GM21367 (cell line): ENCODE measurements at regions not wholly inside any gene's neighbourhood (a gene's known extent, or its start where the extent isn't known, plus 50 kb on each side); places are given as distances from the start of the nearest gene placed in this dataset.
"Not testable (repeated sequence)": the region's sequence is repeated elsewhere in the genome, so short reads cannot be mapped to it uniquely, and the experiment has no call there.

Experiments
- ATAC-seq: cut with Tn5 transposase; IDR thresholded peaks from one replicate; pipeline ENCODE4 v1.9.1; 2021; ENCODE audit not compliant: unreplicated experiment

DNA sequence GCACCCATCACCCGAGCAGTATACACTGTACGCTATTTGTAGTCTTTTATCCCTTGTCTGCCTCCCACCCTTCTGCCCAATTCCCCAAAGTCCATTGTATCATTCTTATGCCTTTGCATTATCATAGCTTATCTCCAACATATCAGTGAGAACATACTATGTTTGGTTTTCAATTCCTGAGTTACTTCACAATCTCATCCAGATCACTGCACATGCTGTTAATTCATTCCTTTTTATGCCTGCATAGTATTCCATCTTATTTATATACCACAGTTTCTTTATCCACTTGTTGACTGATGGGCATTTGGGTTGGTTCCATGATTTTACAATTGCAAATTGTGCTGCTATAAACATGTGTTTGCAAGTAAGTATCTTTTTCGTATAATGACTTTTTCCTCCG is 564.7 kb upstream of the NECTIN3 start:
- ATAC-seq = no peak

DNA sequence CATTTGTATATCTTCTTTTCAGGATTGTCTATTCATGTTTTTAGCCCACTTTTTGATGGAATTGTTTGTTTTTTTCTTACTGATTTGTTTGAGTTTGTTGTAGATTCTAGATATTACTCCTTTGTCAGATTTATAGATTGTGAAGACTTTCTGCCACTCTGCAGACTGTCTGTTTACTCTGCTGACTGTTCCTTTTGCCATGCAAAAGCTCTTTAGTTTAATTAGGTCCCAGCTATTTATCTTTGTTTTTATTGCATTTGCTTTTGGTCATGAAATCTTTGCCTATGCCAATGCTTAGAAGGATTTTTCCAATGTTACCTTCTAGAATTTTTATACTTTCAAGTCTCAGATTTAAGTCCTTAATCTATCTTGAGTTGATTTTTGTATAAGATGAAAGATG is 564.0 kb upstream of the NECTIN3 start:
- not testable (repeated sequence) for ATAC-seq

DNA sequence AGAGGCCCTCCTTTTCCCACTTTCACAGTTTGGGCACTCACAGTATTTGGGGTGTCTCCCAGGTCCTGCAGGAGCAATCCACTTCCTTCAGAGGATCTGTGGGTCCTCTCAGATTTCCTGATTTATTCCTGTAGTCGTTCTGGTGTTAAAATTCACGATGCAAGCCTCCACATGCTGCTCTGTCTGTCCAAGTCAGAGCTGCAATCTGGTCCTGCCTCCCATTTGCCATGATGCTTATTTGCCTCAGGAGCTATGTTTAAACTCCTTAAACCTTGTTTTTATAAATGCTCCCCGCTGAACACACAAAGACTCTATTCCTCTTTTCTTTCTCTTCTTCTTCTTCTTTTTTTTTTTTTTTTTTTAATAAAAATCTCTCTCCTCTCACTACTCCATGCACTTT is 558.7 kb upstream of the NECTIN3 start:
- ATAC-seq = no peak

DNA sequence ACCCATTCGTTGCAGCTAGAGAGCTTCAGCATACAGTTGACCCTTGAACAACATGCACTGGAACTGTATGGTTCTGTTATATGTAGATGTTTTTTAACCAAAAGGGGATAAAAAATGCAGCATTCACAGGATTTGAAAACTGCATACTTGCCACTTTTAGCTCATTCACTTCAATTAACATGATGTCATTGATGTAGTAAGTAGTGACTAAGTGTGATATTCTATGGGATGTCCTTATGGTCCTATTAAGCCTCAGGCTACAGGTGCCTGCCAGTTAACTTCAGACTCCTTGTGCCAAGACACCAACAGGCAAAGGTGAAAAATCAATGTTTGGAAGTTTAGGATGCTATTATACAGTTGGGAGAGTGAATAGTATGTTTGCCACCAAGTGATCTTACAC is 553.6 kb upstream of the NECTIN3 start:
- ATAC-seq = no peak

DNA sequence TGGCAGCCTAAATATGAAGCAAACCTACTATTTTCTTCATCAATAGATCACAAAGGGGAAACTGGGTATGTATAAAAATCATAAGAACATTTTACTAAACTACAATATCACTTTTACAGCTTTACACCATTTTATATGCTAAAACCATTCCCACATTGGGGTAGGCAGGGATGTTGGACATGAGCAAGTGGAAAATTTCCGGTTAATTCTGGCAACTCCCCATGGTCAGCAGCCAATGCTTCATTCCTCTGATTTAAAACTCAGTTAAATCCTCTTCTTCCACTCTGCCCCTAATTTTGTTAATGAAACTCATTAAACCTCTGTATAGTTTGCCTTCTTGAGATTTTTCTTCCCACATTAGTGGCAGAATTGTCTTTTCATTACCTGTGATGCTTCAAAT is 552.5 kb upstream of the NECTIN3 start:
- ATAC-seq = no peak

DNA sequence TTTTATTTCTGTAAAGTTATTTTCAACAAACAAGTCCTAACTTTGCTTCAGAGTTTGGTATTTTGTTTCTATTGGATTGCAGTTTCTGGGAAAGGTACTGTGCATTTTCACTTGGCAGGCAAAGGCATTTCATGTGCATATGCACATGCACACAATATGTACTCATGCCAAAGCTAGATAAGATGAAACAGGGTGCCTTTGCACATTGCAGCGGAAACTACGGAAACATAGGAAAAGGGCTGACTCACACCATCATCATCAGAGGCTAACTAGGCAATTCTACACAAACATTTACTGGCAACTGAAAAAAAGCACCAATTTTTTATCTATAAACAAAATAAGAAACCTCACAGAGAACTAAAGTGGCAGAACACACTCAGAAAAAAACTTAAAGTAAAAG is 550.6 kb upstream of the NECTIN3 start:
- ATAC-seq = no peak

DNA sequence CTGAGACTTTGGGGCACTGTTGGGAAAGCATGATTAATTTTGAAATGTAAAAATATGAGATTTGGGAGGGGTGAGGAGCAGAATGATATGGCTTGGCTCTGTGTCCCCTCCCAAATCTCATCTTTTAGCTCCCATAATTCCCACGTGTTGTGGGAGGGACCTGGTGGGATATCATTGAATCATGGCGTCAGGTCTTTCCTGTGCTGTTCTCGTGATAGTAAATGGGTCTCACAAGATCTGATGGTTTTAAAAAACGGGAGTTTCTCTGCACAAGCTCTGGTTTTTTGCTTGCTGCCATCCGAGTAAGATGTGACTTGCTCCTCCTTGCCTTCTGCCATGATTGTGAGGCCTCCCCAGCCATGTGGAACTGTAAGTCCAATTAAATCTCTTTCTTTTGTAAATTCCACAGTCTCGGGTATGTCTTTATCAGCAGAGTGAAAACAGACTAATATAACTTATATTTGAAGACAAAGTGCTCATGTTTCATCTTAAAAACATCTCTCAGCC is 546.0 kb upstream of the NECTIN3 start:
- not testable (repeated sequence) for ATAC-seq

DNA sequence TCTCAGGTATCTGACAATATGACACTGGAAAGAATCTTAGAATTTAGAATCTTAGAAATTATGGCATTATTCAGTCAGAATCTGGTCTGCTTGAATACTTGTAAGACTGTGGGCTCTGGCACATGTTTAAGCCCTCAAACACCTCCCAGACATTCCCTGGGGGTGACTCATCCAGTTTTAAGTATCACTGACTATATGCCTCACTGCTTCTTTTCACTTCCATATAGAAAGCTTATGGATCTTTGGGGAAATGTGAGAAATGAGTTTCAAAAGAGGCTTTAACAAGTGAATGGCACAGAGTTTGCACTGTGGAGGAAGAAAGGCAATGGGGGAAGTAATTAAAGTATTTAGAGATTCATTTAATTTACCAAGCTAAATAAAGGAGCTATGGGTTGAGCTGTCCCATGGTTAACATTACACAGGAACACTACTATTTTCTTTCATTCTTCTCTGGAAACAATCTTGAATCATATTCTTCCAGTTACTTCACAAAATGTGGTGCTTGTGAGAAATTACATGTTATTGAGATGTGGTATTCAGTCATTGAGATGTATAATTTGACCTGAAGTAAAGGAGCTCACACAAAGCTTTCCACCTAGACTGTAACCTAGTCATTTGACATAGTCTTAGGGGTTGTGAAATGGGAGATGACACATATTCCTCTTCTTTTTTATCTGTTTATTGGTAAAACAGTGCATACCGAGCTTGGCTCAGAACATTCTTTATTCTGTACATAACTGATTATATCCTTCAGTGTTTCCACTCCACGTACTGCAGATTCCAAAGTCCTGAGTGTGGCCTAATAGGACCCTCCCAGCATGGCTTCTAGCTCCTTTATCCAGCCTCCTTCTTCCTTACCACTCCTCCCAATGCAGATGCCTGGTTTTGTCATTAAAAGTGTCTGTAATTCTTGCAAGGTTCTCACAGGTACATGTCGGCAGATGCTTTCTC is 544.6 kb upstream of the NECTIN3 start:
- no peak for ATAC-seq

DNA sequence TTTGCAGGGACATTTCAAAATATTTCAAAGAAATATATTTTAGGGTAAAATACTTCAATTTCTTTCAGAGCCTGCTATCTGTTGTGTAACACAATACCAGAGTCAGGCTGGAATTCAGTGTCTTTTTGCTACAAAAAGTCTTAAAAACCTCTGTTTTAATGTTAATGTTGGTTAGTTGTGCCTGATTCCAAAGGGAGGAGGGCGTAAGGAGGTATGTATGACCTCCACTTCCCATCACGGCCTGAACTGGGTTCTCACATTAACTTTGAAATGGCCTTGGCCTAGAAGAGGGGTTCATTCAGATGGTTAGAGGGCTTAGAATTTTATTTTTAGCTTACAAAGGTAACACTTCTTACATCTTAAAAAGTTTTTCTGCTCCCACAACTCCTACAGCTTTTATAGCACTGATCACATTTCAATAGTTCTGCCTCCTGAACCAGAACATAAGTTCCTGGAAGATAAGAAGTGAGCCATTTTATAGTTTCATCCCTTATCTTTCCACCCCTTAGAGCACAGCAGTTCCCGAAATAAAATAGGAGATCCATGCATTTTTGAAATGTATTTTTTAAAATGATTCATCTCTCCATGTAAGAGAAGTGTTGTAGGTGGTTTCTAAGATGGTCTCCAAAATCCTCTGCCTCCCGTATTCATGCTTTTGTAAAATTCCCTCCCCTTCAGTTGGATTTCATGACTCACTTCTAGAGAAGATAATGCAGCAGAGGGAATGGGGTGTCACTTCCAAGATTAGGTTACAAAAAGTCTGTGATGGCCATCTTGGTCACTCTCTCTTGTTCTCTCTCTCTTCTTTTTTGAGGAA is 543.1 kb upstream of the NECTIN3 start:
- ATAC-seq = no peak

DNA sequence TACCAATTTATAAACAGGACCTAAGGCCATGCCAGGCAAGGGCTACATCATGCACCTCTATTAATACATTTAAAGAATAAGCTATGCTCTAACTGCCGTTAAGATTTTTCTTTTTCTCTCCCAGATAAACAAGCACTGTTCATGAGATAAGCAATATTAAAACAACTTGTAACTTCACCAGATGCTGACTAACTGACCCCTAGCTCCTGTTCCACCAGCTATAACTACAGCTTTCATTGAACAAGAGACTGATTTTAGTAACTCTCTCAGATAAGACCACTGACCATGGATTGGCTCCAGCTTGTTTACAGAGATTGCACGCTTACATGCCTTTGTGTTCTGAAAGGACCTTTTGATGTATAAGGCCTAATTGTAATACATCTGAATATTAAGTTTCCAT is 540.7 kb upstream of the NECTIN3 start:
- no peak for ATAC-seq

DNA sequence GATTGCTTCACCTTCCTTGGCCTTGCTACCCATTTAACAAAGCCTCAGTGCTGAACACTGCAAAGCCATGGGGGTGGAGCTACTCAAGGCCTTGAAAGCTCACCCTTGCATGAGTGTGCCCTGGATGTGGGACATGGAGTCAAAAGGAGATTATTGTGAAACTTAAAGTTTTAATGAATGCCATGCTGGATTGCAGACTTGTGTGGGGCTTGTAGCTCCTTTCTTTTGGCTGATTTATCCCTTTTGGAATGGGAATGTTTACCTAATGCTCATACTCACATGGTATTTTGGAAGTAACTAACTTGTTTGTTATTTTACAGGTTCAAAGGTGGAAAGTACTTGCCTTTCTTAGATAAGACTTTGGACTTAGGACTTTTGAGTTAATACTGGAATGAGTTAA is 538.5 kb upstream of the NECTIN3 start:
- ATAC-seq = no peak

DNA sequence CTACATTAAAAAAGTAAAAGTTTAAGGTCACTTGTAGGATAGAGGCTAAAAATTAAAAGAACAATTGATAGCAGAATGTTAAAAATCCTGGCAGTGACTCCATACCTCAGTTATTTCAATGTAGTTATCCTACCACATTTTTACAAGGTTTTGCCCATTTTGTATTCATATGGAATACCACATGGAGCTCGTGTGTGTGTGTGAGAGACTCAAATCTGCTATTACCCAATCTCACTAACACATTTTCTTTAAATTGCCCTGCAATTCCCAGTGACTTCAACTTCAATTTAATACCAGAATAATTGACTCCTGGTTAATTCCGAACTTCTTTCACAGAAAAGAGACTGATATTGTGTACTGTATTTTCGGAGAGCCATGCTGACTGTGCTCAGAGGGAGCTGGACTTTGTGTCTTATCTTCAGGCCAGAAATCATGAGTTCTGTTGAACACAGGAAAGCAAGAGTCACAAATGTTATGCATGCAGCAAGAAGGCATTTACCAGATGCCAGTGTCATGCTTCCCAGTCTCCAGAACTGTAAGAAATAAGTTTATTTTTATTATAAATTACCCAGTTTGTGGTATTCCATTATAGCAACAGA is 529.0 kb upstream of the NECTIN3 start:
- no peak for ATAC-seq

DNA sequence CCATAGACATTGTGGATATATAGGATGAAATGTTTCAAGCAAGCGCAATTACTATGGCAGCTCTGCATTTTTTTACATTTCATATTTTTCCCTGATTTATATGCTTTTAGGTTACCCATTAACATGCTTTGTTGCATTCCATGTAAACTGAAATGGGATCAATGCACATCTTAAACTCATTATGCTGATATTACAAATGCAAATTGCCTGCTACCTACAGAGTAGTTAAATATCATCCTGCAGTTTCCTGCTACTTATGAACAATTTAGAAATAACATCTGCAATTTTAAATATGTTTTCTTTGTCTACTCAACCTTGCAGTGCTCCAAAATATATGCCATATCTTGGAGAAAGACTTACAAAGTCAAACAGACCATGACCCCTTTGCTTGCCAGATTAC is 526.9 kb upstream of the NECTIN3 start:
- ATAC-seq = no peak

DNA sequence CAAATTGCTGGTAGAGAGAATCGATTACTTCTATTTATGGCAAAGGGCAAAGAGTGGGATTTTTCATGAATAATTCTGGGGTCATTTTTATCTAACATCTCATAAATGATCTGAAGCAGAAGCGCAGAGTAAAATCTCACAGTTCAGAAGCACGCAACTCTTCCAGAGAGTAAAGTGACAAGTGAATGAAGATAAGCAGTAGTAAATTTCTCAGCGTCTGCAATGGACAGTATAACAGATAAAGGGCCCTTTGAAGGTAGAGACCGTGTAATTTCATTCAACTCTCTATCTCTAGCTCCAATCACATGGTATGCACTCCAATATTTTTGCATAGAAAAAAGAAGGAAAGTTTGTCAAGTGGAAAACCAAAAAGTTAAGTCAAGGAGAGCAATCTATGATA is 521.1 kb upstream of the NECTIN3 start:
- ATAC-seq = no peak

DNA sequence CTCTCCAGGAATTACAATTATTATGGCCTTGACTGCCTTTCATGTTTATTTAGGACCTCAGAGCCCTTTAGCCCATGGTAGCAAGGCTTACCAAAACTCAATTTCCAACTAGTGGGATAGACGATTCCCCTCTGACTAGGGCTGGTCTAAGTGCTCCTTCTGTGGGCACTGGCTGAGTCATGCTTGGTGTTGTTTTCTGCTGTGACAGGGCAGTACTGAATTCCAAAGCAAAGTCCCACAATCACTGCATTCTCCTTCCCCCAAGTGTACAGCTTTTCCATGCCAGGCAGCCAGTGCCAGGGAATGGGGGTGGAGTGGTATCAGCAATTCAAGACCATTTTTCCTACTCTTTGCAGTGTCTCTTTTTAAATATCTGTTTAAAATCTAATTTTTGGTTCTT is 509.0 kb upstream of the NECTIN3 start:
- no peak for ATAC-seq

DNA sequence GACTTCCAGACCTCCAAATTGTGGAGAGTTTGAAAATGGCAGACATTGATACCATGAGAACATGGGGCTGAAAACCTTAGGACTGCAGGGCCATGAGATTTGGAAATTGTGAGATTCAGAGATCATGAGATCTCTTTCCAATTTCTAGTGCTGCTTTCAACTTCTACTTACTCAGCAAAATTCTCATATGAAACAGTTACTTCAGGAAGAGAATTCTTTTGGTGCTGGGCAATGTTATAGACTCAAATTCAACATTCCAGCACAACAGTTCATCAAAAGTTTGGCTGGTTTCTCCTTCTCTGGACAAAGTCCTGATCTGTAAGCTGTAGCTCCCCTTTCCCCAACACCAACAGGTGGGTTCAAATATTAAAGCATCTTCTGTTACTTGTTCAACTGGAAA is 506.9 kb upstream of the NECTIN3 start:
- no peak for ATAC-seq

DNA sequence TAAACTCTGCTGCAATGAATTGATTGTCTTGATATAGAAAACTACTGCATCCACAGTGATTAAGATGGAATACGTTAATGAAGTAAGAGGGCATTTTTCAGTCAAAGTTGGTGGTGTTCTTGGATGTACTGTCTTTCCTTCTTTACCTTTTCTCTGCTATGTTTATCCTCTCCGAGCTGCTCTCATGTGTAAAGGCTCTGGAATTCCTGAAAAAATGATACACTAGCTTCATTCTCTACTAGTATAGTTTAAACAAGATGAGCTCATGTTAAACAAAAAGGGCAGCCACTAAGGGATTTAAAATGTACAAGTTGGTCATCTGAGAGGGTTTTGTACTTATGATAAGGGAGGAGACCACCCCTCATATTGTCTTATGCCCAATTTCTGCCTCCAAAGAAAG is 504.6 kb upstream of the NECTIN3 start:
- no peak for ATAC-seq

DNA sequence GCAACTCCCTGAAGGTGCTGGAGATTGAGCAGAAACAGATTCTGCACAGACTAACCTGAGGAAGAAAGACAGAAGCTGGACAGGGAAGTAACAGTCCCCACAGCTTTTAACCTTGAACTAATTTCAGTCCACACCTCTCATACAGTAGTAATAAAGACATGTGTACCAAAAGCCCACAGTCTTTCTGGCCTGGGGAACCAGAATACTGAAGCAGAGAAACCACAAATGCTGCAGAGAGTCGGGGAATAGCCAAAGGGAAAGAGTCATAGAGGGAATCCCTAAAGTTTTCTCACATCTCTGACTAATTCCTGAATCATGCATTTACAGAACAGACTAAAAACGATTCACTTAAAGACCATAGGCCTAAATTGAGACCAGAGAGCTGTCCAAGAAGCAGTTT is 503.4 kb upstream of the NECTIN3 start:
- no peak for ATAC-seq

DNA sequence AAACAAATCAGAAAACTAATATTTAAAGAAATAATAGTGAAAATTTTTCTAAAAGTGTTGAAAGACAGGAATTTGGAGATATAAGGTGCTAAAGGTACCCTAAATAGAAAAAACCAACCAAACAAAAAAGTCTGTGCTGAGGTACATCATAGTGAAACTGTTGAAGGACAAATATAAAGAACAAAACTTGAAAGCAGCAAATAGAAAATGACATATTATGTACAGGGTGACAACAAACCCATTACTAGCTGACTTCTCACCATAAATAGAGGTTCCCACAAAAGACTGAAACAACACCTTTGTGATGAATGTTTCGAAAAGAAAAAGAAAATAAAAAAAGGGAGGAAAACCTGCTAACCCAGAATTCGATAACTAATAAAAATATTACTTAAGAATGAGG is 502.5 kb upstream of the NECTIN3 start:
- no peak for ATAC-seq

DNA sequence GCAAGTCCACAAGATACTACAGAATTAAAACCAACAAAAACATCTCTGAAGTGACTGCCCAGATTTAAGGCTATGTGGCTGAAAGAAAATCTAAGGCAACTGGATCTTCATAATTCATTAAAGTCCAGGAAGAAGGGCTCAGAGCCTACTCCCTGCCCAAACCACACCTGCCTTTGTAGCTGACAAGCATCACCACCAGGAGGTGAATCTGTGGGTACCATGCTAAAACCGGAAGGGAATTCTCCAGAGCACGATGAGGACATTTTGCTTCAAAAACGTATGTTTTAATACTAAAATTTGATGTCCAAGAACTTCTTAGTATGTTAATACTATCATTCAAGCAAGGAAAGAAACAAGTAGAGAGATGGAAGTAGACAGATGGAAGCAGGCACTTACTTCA is 495.9 kb upstream of the NECTIN3 start:
- ATAC-seq = no peak

DNA sequence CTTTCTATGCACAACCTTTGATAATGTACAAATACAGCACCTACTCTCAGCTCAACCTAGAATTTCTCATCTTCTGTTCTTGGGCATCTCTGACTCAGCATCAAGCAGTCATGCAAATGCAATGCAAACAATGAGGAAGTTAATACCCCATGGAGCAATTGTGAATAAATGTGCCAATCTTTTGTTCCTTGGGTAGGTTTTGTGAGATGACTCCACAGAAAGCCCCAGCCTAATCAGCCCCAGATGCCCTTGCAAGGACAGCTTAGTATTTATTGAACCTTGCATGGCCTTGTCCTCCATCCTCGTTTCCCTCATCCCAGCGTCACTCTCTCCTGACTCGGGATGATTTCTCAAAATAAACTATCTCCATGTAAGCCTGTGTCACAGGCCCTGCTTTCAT is 494.7 kb upstream of the NECTIN3 start:
- ATAC-seq = no peak

DNA sequence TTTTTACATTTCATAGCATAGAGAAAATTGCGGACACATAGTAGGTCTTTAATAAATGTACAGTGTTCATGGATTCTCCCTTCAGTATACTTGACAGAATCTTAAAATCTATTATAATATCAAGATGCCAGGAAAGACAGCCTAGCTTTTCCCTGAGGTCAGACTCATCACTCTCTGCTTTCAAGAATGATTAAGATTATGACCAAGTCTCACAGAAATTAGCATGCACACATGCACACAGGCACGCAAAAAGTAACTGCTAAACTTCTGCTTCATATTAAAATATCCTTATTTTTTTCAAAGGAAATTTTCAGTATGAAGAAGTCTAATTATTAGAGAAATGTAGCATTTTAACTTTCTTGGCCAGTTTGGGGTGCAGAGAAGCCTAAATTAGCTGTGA is 493.8 kb upstream of the NECTIN3 start:
- ATAC-seq = no peak
